IMR-90 (cell line): ENCODE measurements at regions not wholly inside any gene's neighbourhood (a gene's known extent, or its start where the extent isn't known, plus 50 kb on each side); places are given as distances from the start of the nearest gene placed in this dataset.

Source experiments
- ATAC-seq: fragments of 200-7000 bp; cut with Tn5 transposase; 2 replicates; pipeline ENCODE4 v1.9.1; 2020; ENCODE audit warnings: low read depth, mild to moderate bottlenecking, moderate library complexity
- BruUV-seq: library from RNA; stranded (reverse); fragments of 400-500 nt; replicated peaks from 2 replicates; lab custom pipeline; 2021; lab: Mats Ljungman, UMichigan
- CTCF ChIA-PET: fragments of 300-600 bp; formaldehyde crosslinking; extraction: SDS; loops from one replicate; lab custom pipeline; 2021; ENCODE audit warnings: antibody characterized with exemption; lab: Yijun Ruan, JAX
- POLR2A ChIA-PET: fragments of 300-600 bp; sonication (Branson Sonifier 250); formaldehyde crosslinking; loops from one replicate; lab custom pipeline; 2022; ENCODE audit warnings: antibody characterized with exemption; ENCODE audit not compliant: unreplicated experiment; lab: Charles Lee
- DNase-seq: peaks from one replicate; pipeline ENCODE4 v3.0.0; 2013
- H2AFZ ChIP-seq: replicated peaks from 2 replicates; pipeline ENCODE3; 2013; ENCODE audit warnings: low read length, mild to moderate bottlenecking; ENCODE audit not compliant: poor library complexity
- H2AK5ac ChIP-seq: 2 replicates; pipeline ENCODE4 v1.6.1; 2013; ENCODE audit warnings: low read depth, low read length, inconsistent platforms
- H2AK9ac ChIP-seq: replicated peaks from 2 replicates; pipeline ENCODE3; 2013; ENCODE audit warnings: mild to moderate bottlenecking, low read depth, low read length, moderate library complexity; ENCODE audit not compliant: poor library complexity
- H2BK120ac ChIP-seq: 2 replicates; pipeline ENCODE4 v1.6.1; 2013; ENCODE audit warnings: low read depth, low read length, inconsistent platforms
- H2BK15ac ChIP-seq: 3 replicates; pipeline ENCODE4 v1.6.1; 2013; ENCODE audit warnings: low read depth, low read length, inconsistent platforms
- H2BK20ac ChIP-seq: 2 replicates; pipeline ENCODE4 v1.6.1; 2013; ENCODE audit warnings: low read depth, mild to moderate bottlenecking, inconsistent platforms, low read length, moderate library complexity
- H2BK5ac ChIP-seq: 2 replicates; pipeline ENCODE4 v1.6.1; 2013; ENCODE audit warnings: mild to moderate bottlenecking, low read depth, low read length, inconsistent platforms; ENCODE audit not compliant: poor library complexity, severe bottlenecking
- H3K14ac ChIP-seq: replicated peaks from 2 replicates; pipeline ENCODE4 v1.6.1; 2013; ENCODE audit warnings: low read depth, low read length, inconsistent platforms
- H3K18ac ChIP-seq: 2 replicates; pipeline ENCODE4 v1.6.1; 2013; ENCODE audit warnings: low read depth, low read length, control low read depth
- H3K23ac ChIP-seq: 2 replicates; pipeline ENCODE4 v1.6.1; 2013; ENCODE audit warnings: low read depth, low read length, inconsistent platforms
- H3K27ac ChIP-seq: 2 replicates; pipeline ENCODE4 v1.5.1; 2013; ENCODE audit warnings: mild to moderate bottlenecking, control low read depth, low read length; ENCODE audit not compliant: insufficient read depth
- H3K27me3 ChIP-seq: 2 replicates; pipeline ENCODE4 v1.6.1; 2013; ENCODE audit warnings: low read length; ENCODE audit not compliant: control insufficient read depth, insufficient read depth
- H3K36me3 ChIP-seq: 2 replicates; pipeline ENCODE4 v1.6.1; 2013; ENCODE audit warnings: low read length, mixed read lengths; ENCODE audit not compliant: control insufficient read depth, insufficient read depth
- H3K4ac ChIP-seq: 2 replicates; pipeline ENCODE4 v1.6.1; 2013; ENCODE audit warnings: low read depth, low read length, inconsistent platforms
- H3K4me1 ChIP-seq: 2 replicates; pipeline ENCODE4 v1.6.1; 2013; ENCODE audit warnings: low read length, mixed read lengths; ENCODE audit not compliant: control insufficient read depth, insufficient read depth
- H3K4me2 ChIP-seq: 2 replicates; pipeline ENCODE4 v1.6.1; 2013; ENCODE audit warnings: low read depth, mild to moderate bottlenecking, control low read depth, low read length, moderate library complexity
- H3K4me3 ChIP-seq: 2 replicates; pipeline ENCODE4 v1.5.1; 2013; ENCODE audit warnings: low read depth, mild to moderate bottlenecking, control low read depth, low read length, moderate library complexity; ENCODE audit not compliant: insufficient read depth
- H3K56ac ChIP-seq: 2 replicates; pipeline ENCODE4 v1.6.1; 2013; ENCODE audit warnings: low read length, inconsistent platforms; ENCODE audit not compliant: insufficient read depth; ENCODE audit errors: extremely low read depth
- H3K79me1 ChIP-seq, 2 experiments: 2 replicates each; pipeline ENCODE4 v1.6.1; 2013; ENCODE audit warnings: low read length in 2 of 2, inconsistent platforms in 1 of 2, low read depth in 1 of 2
- H3K9ac ChIP-seq: 2 replicates; pipeline ENCODE4 v1.6.1; 2013; ENCODE audit warnings: low read depth, low read length, control low read depth
- H3K9me1 ChIP-seq: 2 replicates; pipeline ENCODE4 v1.6.1; 2013; ENCODE audit warnings: low read length, inconsistent platforms; ENCODE audit not compliant: insufficient read depth
- H3K9me3 ChIP-seq: 2 replicates; pipeline ENCODE4 v1.6.1; 2013; ENCODE audit warnings: low read length; ENCODE audit not compliant: control insufficient read depth, insufficient read depth
- H4K20me1 ChIP-seq: 2 replicates; pipeline ENCODE4 v1.6.1; 2013; ENCODE audit warnings: low read length, inconsistent platforms; ENCODE audit not compliant: insufficient read depth
- H4K5ac ChIP-seq: 2 replicates; pipeline ENCODE4 v1.6.1; 2013; ENCODE audit warnings: mild to moderate bottlenecking, low read depth, low read length, control low read depth
- H4K8ac ChIP-seq, 2 experiments: 2 replicates each; pipeline ENCODE4 v1.6.1; 2013; ENCODE audit warnings: low read depth in 2 of 2, low read length in 2 of 2, control low read depth in 1 of 2, inconsistent platforms in 1 of 2
- H4K91ac ChIP-seq: 2 replicates; pipeline ENCODE4 v1.6.1; 2013; ENCODE audit warnings: low read depth, low read length, inconsistent platforms; ENCODE audit not compliant: insufficient read depth
- FOS ChIP-seq: fragments of 150-350 bp; IDR thresholded peaks from 2 replicates; pipeline ENCODE4 v1.6.1; 2016; ENCODE audit warnings: low read depth, low read length
- WGBS, 2 experiments: methylation state at CpG; one replicate each; pipeline versions ENCODE4 v1.1.5 to v1.1.7; 2013; ENCODE audit warnings: missing lambda C conversion rate in 2 of 2; ENCODE audit not compliant: insufficient read length in 1 of 2; ENCODE audit errors: extremely low coverage in 2 of 2; 5-methylcytosine and 5-hydroxymethylcytosine counted together
- dilution Hi-C: fragments of 300-500 bp; cut with HindIII; formaldehyde crosslinking; loops from one replicate; pipeline ENCODE4 v1.14.3; 2018; ENCODE audit warnings: low sequenced_read_pairs; ENCODE audit not compliant: unreplicated experiment
- in situ Hi-C: fragments of 300-500 bp; cut with MboI; formaldehyde crosslinking; loops from 3 replicates; pipeline ENCODE4 v1.14.3; 2019; ENCODE audit warnings: low sequenced_read_pairs, inconsistent platforms, mixed read lengths
- intact Hi-C: fragments of 100-400 bp; cut with micrococcal nuclease; formaldehyde crosslinking; loops from 2 replicates; pipeline ENCODE4 v1.10.0; 2022

- Histone ChIP-seq H2AK9ac (no peak overlapping the region), H3K27ac (no peak overlapping the region), H2BK20ac (no peak overlapping the region), H3K4ac (no peak overlapping the region), H3K4me1 (no peaks in the 10 kb centered on the region), H2BK5ac (no peak overlapping the region), H2AFZ (no peak overlapping the region), H4K8ac (no peak overlapping the region), H4K5ac (no peak overlapping the region), H3K14ac (no peak overlapping the region), H3K9me1 (no peaks in the 10 kb centered on the region), H3K27me3 (no peaks in the 10 kb centered on the region), H3K18ac (no peak overlapping the region), H4K20me1 (no peaks in the 10 kb centered on the region), H3K23ac (no peak overlapping the region), H3K9me3 (peaks cover 2% of the 10 kb centered on the region; the same call in 1 of the 2 replicates), H2AK5ac (no peak overlapping the region), H4K91ac (no peak overlapping the region), H3K4me3 (no peak overlapping the region), H2BK120ac (no peak overlapping the region), H3K79me1 (no peaks in the 10 kb centered on the region), H2BK15ac (no peak overlapping the region), H3K56ac (no peak overlapping the region), H3K4me2 (no peak overlapping the region), H3K36me3 (no peaks in the 10 kb centered on the region), H3K9ac (no peak overlapping the region)
- no TSS peak for BruUV-seq
- intact Hi-C loops (loop anchor here (10.0 kb wide), 1 partner anchor 63 kb away; no protein-coding TSS in a partner anchor), in situ Hi-C loops (loop anchor here (25.0 kb wide), 1 partner anchor 90 kb away; no protein-coding TSS in a partner anchor), dilution Hi-C loops (no loop called here)
- no peak for DNase-seq
- TF ChIP-seq FOS = no peak
- no peak for ATAC-seq
- ChIA-PET POLR2A (interaction anchor here (0.5 kb wide), 1 partner anchor 11 kb away, joined by 3 read pairs; no protein-coding TSS in a partner anchor), CTCF (no interaction called here)
- WGBS, 2 experiments = no CpG with 5 or more reads among the region's 1 CpG
Measured at GRCh38 chr21:18547347-18547746, 143.8 kb upstream of the TMPRSS15 start.
